ENCODE measurements at regions not wholly inside any gene's neighbourhood (a gene's known extent, or its start where the extent isn't known, plus 50 kb on each side); places are given as distances from the start of the nearest gene placed in this dataset.

DNA sequence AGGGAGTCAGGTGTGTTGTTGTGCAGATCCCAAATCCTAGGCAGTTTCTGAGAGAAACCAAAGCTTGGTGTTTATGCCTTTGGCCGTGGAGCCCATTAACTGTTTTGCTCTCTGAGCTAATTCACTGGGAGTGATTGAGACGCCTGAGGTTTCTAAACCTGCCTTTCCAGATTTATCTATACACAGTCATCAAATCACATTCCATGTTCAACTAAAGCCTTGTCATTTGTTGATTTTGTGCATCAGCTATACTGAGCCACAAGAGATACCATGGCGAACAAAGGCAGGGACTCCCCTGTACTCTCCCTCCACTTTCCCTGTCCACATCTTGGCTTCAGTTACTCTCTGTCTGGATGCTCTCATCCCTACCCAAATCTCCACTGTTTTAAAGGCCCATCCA, 229.7 kb upstream of the PMEPA1 start:
- DNase-seq, result no peak

DNA sequence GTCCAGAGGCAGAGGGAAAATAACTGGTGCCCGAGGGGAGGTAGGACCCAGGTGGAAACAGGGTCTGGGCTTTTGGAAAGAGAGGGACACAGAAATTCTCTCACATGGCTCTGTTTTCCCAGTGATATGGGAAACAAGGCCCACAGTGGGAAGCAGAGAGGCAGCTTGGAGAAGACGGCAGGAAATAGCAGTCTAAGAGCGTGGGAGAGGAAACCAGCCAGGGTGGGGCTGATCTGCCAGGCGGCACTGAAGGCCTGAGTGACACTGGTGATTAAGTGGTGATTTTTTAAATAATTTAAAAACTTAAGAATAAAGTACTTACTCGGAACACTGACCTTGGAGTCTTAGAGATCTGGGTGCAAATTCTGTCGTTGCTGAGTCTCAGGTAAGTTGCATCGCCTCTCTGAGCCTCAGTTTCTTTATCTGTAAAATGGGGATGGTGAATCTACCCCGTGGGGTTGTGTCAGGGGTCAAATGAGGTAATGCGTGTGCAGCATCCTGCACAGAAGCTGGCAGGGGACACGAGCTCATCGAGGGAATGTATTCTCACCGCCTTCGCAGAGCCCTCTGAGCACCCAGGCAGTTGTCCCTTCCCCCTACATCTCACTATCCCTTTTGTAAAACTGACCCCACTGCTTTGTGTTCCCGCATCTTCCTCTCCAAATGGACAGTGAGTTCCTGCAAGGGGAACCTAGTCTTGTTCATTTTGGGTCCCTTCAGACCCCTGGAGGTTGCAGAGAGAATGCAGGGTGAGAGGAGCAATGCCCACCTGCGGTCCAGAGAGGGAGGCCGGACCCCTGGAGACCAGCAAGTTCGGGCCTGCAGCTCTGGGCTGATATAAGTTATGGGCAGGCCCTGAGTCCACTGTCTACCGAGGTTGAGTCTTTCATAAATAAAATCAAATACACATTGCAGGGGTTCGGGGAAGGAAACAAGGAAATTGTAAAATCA, 228.6 kb upstream of the PMEPA1 start:
- DNase-seq, result no peak

DNA sequence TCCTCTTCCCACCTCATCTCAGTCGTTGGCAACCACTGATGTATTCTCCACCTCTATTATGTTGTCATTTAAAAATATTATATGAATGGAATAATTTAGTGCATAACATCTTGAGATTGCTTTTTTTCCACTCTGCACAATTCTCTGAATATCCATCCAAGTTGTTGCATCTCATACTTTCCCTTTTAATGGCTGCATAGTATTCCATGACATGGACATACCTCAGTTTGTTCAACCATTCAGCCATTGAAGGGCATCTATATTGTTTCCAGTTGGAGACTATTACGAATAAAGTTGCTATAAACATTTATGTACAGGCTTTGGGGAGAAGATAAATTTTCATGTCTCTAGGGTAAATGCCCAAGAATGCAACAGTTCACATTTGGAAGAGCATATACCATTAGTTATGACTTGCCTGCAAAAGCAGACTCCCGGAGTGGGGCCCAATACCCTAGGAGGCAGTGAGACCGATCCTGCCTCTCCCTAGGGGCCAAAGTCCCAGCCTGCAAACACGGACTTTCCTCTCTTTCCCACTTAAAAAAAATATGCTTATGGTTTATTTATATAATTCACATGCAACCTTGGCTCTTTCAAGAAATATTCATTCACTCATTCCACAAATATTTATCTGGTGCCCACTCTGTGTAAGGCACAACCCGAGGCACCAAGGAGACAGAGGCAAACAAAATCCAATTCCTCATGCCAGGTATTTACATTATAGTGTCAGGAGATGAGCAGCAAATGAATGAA, 227.0 kb upstream of the PMEPA1 start:
- no peak for DNase-seq

GRCh38 chr20:57934913-57935312, 225.1 kb upstream of the PMEPA1 start:
- no peak for DNase-seq

GRCh38 chr20:57934007-57934805, 224.4 kb upstream of the PMEPA1 start:
- no peak for DNase-seq

DNA sequence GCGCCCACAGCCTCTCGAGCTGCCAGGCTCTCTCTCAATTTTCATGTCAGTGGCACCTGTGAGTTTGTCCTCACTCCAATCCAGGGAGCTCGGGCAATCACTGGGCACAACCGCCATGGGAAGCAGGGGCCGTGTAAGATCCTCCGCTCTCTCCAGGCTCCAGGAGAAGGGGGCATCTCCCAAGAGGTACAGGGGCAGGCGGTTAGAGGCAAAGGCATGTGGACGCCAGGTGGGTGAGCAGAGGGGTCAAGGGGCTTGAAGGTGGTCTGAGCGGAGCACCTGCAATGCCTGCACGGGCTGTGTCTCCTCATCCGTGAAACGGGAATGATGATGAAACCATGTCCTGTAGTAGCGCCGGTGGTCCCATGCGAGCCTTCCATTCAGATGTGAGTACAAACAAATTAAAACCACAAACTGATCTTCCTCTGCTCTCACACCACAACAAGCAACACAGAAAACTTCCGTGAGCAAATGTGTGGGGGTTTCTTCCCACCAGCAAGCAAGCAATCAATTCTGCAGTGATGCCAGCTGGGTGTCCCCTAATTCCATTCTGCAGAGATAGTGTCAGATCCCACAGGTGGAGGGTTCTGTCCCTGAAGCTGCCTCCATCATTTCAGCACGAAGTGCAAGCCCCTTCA, 222.5 kb upstream of the PMEPA1 start:
- DNase-seq, result no peak

GRCh38 chr20:57930351-57930750, 220.5 kb upstream of the PMEPA1 start:
- no peak for DNase-seq

GRCh38 chr20:57928181-57928967, 218.6 kb upstream of the PMEPA1 start:
- peak; percentile 14 for DNase-seq

DNA sequence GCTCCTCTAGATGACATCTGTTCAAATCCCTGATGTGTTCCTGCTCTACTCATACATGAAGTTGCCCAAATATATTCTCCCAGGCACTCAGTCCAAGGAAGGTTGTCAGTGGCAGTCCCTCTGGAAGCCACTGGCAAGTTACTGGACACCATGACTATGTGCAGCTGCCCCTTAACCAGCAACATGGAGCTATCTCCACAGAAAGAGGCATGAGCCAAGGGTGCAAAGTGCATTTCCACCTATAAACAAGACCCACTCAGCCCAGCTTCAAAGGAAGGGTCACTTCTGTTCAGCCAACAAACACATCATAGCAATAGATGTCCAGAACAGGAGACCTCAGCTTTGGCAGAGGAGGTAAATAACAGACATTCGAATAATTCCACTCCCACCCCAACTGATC, 217.6 kb upstream of the PMEPA1 start:
- DNase-seq, result no peak

DNA sequence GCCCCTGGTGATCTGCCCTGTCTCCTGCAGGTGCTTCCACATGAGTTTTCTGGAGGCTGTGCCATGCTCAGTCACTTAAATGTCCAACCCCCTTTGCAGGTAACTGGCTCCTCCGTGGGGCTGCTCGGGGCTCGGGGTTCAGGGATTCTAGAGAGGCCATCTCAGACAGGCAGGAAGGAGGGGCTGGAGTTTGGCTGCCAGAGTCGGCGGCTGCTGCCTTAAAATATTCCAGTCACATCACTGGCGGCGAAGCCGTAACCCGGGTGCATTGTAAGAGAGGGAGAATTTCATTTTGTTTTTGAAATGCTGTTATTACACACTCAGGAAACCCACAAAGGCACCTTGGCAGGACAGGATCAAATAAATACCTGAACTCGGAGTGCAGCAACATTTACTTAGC, 212.9 kb upstream of the PMEPA1 start:
- DNase-seq, result no peak

DNA sequence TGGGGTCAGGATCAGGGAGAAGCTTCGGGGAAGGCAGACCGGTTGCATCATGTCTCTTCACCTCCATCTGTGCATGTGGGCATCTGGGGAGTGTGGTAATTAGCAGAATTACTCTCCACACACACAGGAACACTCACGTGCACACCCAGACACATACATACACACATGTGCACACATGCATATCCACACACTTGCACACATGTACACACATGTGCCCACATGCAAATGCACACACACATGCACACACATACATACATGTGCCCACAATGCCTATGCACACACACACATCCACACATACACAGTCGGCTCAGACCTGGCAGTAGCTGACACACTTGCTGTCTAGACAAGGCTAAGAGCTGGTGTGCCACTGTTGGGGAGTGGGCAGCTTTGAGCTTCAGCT, 212.3 kb upstream of the PMEPA1 start:
- no peak for DNase-seq

DNA sequence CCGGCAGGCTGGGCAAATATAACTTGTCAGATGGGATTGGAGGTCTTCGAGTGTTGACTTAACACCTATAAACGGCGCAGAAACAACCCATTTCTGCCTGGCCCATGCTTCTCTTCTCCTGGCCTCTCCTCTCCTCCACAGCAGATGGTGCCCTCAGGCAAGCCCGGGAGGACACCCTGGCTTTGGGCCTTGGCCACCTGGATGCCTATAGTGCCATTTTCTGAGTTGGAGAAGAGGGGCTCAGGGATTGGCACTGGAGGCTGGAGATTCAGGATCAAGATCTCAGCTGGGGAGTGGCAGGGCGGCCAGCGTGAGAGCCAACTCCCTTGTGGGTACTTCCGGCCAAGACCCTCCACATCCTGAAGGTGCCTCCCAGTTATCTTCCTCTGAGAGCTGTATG, 211.9 kb upstream of the PMEPA1 start:
- no peak for DNase-seq

- no peak for DNase-seq
These were observed 211.2 kb upstream of the PMEPA1 start for GRCh38 chr20:57920971-57921370.

- no peak for DNase-seq
These were observed 209.2 kb upstream of the PMEPA1 start for GRCh38 chr20:57919049-57919448.

DNA sequence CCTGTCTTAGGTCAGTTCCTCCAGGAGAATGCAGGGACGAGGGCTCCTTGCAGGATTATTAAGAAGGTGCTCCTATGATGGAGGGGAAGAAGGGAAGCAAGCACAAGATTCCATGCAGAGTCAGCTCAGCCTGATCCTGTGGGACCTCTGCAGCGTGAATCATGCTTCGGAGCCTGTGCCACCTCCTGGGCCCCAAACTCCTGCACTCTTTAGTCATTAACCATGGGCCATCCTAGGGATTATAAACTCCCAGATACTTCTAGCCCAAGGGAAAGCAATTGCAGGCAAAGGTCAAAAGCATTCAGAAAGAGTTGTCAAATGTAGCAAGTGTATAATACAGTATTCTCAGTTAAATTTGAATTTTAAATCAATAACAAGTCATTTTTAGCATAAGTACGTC, 208.7 kb upstream of the PMEPA1 start:
- DNase-seq, result no peak

DNA sequence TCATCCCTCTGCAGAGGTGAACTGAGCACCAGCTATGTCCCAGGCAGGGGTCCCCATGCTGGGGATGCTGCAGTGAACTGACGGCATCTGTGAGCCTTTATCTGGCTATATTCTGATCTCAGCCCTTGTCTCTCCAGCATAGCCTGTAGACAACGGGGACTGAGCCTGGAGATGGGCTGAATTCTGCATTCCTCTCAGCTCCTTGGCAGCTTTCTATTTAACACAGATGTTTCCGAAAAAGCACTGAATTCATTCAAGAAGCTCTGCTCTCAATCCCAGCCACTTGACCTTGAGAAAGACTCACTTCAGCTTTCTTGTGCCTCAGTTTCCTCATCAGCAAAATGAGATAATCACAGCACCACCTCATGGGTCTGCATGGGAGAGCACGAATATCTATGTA, 204.4 kb upstream of the PMEPA1 start:
- DNase-seq, result no peak

- DNase-seq, result no peak
These were observed 203.5 kb upstream of the PMEPA1 start for GRCh38 chr20:57913156-57913930.

DNA sequence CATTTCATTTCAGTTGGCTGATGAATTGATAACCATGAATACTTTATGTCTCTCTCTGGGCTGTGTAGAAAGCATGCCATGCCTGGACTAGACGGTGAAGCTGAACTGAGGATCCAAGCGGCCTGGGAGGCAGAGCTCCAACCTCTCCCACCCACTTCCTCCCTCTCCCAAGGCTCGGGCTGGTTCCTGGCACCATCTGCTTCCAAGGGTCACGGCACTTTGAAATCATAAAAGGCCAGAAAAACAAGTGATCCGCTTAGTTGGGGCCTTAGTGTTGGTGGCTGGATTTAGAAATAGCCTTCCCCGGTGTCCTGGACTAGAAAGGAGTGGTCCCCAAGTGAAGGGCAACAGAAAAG, 202.4 kb upstream of the PMEPA1 start:
- no peak for DNase-seq

- no peak for DNase-seq
These were observed 201.9 kb upstream of the PMEPA1 start for GRCh38 chr20:57911512-57912226.

- no peak for DNase-seq
These were observed 200.9 kb upstream of the PMEPA1 start for GRCh38 chr20:57910716-57911115.

All from amniotic stem cell (primary cell).